ENCODE measurements at regions not wholly inside any gene's neighbourhood (a gene's known extent, or its start where the extent isn't known, plus 50 kb on each side); places are given as distances from the start of the nearest gene placed in this dataset.

GRCh38 chr2:120401275-120402066, 55.5 kb downstream of the INHBB start:
- DNase-seq = peak; percentile 58

DNA sequence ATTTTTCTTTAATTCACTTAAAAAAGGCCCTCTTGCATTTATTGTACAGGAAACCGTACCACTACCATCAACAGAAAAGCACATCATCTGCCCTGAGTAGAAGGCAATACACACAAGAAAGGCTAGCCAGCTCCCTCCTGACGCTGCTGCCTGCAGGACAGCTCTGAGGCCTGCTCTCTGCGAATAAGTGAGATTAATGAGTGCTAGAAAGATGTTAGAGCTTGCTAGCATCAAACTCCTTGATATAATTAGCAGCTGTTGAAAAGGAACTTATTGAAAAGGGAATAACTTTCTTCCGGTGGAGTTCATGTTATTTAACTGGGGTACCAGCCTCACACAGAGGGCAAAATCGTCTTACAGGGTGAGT, 56.1 kb downstream of the INHBB start:
- peak; percentile 7 for DNase-seq

DNA sequence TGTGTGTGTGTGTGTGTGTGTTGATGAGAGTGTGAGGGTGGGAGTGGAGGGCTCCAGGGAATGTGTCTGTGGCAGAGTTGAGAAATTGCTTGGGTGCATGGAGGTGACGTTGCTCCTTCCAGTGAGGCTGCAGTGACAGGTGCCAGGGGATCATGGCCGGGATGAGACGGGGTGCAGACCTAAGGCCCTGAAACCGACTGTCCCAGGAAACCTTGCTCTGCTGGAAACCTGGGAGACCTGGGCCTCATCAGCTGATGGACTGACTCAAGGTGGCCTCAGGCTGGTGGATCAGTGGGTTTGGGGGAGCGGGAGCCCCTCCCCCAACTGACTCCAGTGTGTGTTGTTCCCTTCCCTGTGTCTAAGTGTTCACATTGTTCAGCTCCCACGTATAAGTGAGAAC, 56.6 kb downstream of the INHBB start:
- peak; percentile 21 for DNase-seq

DNA sequence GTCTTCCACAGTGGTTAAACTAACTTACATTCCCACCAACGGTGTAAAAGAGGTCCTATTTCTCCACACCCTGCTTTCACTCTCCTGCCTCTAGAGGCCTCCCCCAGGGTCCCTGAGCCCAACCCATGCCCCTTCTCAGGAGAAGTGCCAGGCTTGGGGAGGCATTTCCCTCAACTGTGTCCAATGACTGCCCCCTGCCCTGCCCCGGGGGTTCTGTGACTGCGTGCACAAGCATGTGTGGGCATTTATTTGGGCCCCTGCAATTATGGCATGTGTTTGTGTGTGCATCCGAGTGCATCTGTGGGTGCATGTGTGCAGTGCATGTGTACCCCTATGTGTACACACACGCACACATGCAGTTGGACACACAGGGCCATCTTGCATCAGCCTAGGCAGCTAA, 57.3 kb downstream of the INHBB start:
- peak; percentile 29 for DNase-seq

DNA sequence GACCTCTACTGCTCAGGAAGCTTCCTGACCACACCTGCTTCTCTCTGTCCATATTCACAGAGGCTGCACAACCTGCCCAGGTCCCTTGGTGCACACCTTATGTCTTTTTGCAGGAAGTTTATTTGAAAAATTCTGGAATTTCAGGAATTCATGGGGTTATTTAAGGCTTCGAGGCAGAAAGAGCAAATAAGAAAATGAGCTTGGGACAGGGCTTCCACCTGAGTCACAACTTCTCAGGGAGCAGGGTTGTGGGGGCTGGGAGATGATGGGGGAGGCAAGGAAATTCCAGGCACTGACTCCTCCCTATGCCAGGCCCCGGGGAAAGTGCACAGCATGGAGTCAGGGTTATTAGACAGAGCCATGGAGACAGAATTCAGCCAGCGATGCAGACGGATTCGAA, 57.7 kb downstream of the INHBB start:
- no peak for DNase-seq

DNA sequence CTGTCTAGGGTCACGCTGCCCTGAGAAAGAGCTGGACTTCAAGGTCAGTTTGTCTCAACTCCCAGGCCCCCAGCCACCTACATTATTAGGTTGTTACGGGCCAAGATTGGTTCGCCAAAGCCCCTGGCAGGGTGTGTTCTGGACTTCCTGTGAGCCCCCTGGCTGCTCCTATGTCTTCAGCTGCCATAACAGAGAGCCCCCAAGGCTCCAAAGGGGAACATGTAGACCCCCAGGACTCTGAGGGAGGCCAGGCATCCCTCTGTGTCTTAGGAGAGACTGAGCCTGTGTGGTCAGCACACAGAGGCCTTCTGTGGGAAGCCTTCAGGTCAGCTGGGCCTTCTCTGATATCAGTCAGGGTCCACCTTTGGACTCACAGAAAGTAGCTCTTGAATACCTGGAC, 58.3 kb downstream of the INHBB start:
- no peak for DNase-seq

- DNase-seq = no peak
Observed at GRCh38 chr2:120404941-120405758, 59.2 kb downstream of the INHBB start.

DNA sequence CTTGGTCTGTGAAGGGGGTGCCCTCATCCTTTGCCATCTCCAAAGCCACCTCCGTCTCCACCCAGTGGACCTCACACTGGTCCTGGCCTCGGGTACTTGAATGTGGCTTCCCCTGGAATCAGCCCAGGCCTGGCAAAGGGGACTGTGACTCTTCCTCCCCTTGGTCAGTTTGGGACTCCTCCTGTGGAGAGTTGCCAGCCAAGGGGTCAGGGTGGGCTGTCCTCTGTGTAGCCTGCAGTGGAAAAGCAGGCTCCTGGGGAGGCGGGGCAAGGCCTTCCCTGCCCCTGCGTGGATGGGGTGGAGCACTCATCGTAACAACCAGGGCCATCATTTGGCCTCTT, 59.8 kb downstream of the INHBB start:
- DNase-seq = no peak

DNA sequence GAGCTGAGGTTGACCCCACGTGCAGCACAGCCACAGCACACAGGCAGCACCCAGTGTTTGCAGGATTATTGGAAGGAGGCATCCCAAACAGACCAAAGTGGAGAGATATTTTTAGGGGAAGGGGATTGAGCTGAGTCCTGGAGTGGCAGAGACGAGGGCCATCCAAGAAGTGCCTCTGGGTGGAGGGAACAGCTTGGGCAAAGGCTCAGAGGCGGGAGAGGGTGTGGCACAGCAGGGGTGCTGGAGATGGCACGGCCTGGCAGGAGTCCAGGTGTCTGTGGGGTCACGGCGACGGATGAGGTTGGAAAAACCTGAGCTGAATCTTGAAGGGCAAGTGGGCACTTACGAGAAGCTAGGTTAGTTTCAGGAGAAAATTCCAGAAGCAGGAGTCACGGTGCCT, 60.6 kb downstream of the INHBB start:
- DNase-seq = no peak

DNA sequence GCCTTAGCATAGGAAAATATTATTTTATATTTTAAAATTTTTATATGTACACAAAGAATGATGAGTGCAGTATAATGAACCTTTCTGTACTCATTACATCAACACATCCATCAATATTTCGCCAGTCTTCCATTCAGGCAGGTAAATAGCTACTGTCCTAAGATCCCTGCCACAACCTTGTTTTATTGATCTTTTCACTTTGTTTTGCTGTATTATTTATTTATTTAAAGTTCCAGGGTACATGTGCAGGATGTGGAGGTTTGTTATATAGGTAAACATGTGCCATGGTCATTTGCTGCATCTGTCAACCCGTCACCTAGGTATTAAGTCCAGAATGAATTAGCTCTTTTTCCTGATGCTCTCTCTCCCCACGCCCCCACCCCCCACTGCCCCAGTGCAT, 64.6 kb downstream of the INHBB start:
- DNase-seq = no peak

- DNase-seq = no peak
Observed at GRCh38 chr2:120415060-120415459, 69.1 kb downstream of the INHBB start.

DNA sequence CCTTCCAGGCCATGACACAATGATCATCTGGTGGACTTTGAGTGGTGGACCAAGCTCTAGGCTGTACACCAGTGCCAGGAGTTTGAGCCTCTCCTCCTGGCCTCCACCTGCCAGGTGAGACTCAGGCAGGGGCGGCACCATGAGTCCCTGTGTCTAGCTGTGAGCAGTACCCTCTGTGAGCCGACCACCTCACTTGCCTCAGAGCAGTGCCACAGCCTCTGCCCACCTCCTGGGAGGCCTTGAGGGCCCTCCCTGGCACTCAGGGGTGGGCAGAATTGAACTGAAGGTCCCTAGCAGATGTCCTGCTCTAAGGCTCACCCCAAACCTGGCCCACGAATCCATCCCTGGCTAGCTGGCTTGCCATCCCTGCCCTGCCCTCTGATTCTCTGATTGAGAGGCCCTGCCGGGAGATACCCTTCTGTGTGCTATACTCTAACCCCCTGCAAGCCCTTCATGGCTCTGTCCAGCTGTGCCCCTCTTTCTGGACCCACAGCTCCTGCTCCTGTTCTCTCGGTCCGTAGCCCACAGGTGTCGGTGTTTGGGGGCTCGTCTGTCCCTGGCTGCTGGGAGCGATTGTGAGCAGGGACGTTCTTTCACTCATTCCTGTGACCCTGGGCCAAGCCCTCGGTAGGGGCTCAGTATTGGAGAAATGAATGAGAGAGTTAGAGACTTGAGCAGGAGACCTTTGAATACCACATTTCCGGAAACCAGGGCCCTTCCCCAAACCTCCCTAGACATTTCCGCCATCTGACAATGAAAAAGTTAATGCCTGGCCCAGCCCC, 70.0 kb downstream of the INHBB start:
- peak; percentile 35 for DNase-seq

GRCh38 chr2:120418174-120418787, 72.3 kb downstream of the INHBB start:
- no peak for DNase-seq

DNA sequence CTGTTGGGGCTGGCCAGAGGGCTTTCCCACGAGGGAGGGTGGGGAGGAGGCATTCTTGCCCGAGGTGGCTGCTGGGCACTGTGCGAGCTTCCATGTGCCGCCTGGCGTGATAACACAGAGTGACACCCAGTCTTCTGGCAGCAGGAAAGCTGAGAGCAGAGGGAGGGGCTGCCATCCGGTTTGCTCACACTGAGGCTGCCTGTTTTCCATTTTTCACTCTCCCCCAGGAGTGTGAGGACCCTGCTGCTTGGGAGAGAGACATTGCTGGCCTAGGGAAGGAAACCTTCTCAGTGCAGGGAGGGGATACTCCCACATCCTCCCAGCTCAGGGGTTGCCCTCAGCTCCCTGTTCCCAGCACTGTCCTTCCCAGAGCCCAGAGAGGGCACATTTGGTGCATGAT, 73.1 kb downstream of the INHBB start:
- no peak for DNase-seq

- no peak for DNase-seq
Observed at GRCh38 chr2:120419955-120420354, 74.0 kb downstream of the INHBB start.

- peak; percentile 43 for DNase-seq
Observed at GRCh38 chr2:120421126-120421829, 75.3 kb downstream of the INHBB start.

DNA sequence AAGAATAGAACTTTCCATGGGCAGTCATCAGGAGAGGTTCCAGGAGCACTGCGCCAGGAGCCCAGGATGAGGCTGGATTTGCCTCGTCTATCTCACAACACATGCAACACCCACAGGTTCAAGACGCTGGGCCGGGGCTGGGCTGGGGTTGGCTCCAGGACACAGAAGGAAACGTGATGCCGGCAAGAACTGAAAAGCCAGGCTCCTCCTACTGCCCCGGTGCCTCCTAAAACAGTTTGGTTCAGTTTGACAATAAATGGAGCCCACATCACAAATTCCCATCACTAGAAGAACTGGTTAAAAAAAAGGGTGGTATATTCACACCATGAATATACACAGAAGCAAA, 75.9 kb downstream of the INHBB start:
- no peak for DNase-seq

DNA sequence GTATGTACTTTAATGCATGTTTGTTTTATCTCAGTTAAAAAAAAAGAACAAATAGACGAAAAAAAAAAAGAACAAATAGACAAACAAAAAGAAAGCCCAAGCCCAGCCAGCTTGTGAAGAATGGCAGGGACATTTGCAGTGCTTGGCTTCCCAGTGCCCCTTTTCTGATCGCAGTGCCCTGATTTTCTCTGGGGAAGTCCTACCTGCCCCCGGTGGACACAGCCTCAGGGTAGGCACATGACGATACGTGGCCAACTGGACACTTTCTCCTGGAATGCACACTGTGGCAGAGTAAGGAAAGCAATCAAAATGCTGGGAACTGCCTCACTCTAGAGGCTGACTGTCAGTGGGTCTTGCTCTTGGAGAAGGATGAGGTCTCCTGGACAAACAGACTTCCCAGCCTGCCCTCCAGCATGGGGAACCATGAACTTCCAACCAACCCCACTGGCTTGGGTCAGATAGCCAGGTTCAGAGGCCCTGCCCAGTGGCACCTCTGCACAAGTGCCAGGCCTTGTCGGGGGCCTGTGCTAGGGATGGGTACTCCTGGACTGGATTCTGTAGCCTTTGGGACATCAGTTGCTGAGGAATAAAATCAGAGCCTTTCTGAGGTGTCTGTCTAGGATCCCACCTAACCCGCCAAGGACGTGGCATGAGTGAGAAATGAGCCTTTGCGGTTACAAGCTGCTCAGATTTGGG, 76.7 kb downstream of the INHBB start:
- no peak for DNase-seq

DNA sequence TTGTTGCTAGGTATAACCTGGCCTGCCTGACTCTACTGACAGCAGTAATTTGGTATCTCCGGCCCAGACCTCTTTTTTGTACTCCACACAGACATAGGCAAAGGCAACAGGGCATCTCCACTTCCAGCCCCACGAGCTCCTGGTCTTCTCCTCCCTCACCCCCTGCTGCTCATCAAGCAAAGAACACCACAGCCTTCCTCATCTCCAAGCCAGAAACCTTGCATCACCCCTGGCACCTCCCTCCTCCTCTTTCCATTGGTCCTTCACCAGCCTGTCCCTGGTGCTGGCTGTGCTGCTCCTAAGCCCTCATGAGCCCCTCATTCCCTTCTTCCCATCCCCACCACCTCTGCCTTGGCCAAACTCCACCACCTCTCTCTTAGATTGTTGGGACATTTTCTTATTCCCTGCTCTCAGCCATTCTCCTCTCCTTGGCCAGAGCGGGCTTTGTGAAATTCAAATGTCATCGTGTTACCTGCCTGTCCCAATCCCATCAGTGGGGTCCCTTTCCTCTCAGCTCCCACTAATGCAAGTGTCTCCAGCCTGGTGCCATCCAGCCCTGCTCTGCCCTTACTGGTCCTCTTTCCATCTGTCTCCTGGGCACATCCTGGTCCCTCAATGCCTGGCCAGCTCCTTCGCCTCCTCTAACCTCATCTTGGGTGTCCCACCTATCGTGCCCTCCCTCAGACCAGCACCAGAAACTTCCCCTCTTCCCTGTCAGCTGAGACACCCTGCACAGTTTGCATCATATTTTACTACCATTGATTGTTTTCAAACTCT, 77.4 kb downstream of the INHBB start:
- peak; percentile 37 for DNase-seq

GRCh38 chr2:120424274-120424796, 78.4 kb downstream of the INHBB start:
- DNase-seq = peak; percentile 33

DNA sequence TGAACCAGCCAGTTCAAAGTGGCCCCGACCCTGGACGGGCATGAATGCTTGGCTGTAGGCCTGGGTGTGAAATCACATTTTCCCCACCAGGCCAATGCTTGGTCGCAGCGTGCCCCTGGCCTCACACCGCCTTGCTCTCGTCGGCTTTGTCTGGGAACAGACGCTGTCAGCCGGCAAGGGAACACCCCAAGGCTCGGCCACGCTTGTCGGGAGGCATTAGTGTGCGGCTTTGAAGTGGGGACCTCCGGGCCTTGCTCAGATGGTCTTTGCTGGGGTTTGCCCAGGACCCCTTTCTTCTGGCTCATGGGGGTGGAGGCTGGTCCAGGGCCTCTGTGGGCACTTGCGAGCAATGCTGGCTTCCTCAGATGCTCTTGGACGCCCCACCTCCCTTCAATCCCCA, 79.1 kb downstream of the INHBB start:
- DNase-seq = peak; percentile 37
